Heart left ventricle (tissue), 16 donors: ENCODE measurements at regions not wholly inside any gene's neighbourhood (a gene's known extent, or its start where the extent isn't known, plus 50 kb on each side); places are given as distances from the start of the nearest gene placed in this dataset.

Source experiments
- ATAC-seq, 4 donors: fragments of 200-7000 bp; cut with Tn5 transposase; one replicate each; pipeline ENCODE4 v1.9.1; 2020 to 2022; ENCODE audit warnings: moderate library complexity in 4 of 4, mild to moderate bottlenecking in 3 of 4, moderate number of reproducible peaks in 1 of 4
- DNase-seq, 5 donors: peaks; one replicate each; pipeline ENCODE4 v3.0.0-alpha.2; 2020
- H3K27ac ChIP-seq, 12 donors: fragments of 200-600 bp; sonication (generic) in 4 of 12; one replicate each; pipeline versions ENCODE4 v1.5.0 to v1.8.0; 2016 to 2022; ENCODE audit warnings: mild to moderate bottlenecking in 2 of 12
- H3K27me3 ChIP-seq, 9 donors: fragments of 200-600 bp; sonication (generic) in 2 of 9; one replicate each; pipeline versions ENCODE4 v1.5.1 to v1.8.0; 2016 to 2022; ENCODE audit warnings: mild to moderate bottlenecking in 3 of 9
- H3K36me3 ChIP-seq, 9 donors: fragments of 200-600 bp; sonication (generic) in 2 of 9; one replicate each; pipeline versions ENCODE4 v1.5.0 to v1.8.0; 2018 to 2022; ENCODE audit warnings: mild to moderate bottlenecking in 2 of 9
- H3K4me1 ChIP-seq, 12 donors: fragments of 200-600 bp; sonication (generic) in 4 of 12; one replicate each; pipeline versions ENCODE4 v1.5.0 to v1.8.0; 2016 to 2022; ENCODE audit warnings: mild to moderate bottlenecking in 3 of 12
- H3K4me3 ChIP-seq, 12 donors: fragments of 200-600 bp; sonication (generic) in 4 of 12; one replicate each; pipeline versions ENCODE4 v1.5.0 to v1.8.0; 2017 to 2022; ENCODE audit warnings: mild to moderate bottlenecking in 9 of 12, moderate library complexity in 4 of 12
- H3K9me3 ChIP-seq, 12 donors: fragments of 200-600 bp; sonication (generic) in 4 of 12; one replicate each; pipeline versions ENCODE4 v1.5.0 to v1.8.0; 2016 to 2022; ENCODE audit warnings: mild to moderate bottlenecking in 1 of 12
- POLR2A ChIP-seq, 2 donors: fragments of 450-650 bp; IDR thresholded peaks; one replicate each; pipeline ENCODE4 v1.6.1; 2017; ENCODE audit warnings: antibody characterized with exemption in 2 of 2, mild to moderate bottlenecking in 2 of 2, moderate library complexity in 2 of 2
- WGBS, 4 donors: extraction: QIAGEN DNeasy Blood & Tissue Kit in 2 of 4; methylation state at CpG; one replicate each; pipeline versions ENCODE4 v1.1.5 to v1.1.7; 2013 to 2018; 5-methylcytosine and 5-hydroxymethylcytosine counted together
- intact Hi-C, 10 donors: fragments of 100-400 bp; cut with DNase I; formaldehyde crosslinking; loops; one replicate each; pipeline versions ENCODE4 v1.11.1 to v1.14.2; 2022
- TF ChIP-seq, protein P1 (sequence below), 12 donors: fragments of 200-600 bp; sonication (generic) in 4 of 12; IDR thresholded peaks; one replicate each; pipeline versions ENCODE4 v1.5.0 to v1.8.0; 2018 to 2022; ENCODE audit warnings: antibody characterized with exemption in 12 of 12, mild to moderate bottlenecking in 5 of 12
- donor health status: ischemic (EF 13 %, LVEDD 7.1; RV severe dilation, severe dysfunction).
- donor health status: healthy with polysubstance abuse.
- donor health status: DM: no; HTN: yes; CAD: no.
- donor health status: DM: no; HTN: no; CAD: no.
- donor health status: ischemic (EF 25% LVEDD 6.9; RV normal size, moderate dysfunction).
- donor health status: ischemic (EF 25% LVEDD 5.7; RV mildly dilated, moderate dysfunction).
- donor health status: healthy.
- donor health status: DM: yes; HTN: yes; CAD: no.
- donor health status: ischemic (EF 35%, LVEDD 5.7; RV mildly dilated, moderate dysfunction).
- donor health status: nonischemic (EF 11% LVEDD 7.7; RV severe dilation, severe dysfunction).
- donor health status: DM: yes; HTN: yes; CAD: no.
- donor health status: PGD.
- donor health status: ischemic (EF 29% LVEDD 5.4; RV normal size, mild dysfunction).
- donor health status: nonischemic (EF 23%, LVEDD 6.1; RV moderate dilation, normal function).

DNA sequence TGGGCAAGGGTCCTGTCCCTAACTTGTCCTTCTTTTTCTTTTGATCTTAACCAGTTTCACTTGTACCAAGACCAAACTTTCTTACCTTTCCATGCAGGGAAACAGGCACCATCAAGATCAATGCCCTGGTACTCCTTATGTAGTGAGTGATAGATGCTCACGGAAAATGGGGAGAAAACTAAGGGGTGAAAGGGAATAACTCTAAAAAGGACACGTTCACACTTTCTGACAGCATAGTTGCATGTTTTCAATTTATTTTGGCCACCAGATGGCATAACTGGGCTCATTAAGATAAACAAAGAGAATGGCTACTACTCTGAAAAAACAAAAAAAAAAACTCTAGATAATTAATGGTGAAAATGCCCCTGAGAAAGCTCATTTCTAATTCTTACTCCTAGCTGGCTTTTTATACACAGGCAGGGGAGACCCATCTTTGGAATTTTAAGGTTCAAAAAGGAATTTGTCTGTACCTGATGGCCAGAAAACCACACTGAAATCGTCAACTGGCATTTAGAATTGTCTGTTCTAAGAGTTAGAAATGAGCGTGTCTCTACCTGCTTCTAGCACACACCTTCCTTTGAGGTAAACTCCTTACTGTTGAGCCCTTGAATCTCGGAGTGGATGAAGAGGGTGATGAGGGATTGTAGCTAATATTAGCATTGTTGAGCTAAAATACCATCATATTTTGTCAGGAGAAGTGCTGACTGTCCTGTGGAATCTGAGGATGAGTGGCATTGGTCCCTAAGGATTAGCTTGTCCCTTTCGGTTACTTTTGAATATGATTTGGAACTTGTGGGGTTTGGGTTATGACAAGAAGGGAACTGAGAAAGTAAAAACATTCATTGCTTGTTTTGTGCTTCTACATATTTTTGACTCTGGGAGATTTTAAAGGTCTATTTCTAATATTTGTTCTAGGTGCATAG is 62.2 kb upstream of the DDR1 start:
- ATAC-seq (no peak), DNase-seq (no peak)
- intact Hi-C loops, result loop anchor here in 6 of 10 donors (2.0 to 10.0 kb wide), 4 partner anchors 77 to 140 kb away; partner anchors contain the start of genes FLOT1 (in 6 of the 6) and IER3 (in 5 of the 6)
- Histone ChIP-seq H3K27me3 (no peaks in the 10 kb centered on the region), H3K36me3 (no peaks in the 10 kb centered on the region), H3K4me1 (peaks cover 0 to 68% (median 21%) of the 10 kb centered on the region in 12 donors), H3K9me3 (no peaks in the 10 kb centered on the region), H3K27ac (peak overlapping the region in 6 of 12 donors; percentile 34 to 64 (median 46)), H3K4me3 (no peak overlapping the region)
- TF ChIP-seq, protein P1, sequence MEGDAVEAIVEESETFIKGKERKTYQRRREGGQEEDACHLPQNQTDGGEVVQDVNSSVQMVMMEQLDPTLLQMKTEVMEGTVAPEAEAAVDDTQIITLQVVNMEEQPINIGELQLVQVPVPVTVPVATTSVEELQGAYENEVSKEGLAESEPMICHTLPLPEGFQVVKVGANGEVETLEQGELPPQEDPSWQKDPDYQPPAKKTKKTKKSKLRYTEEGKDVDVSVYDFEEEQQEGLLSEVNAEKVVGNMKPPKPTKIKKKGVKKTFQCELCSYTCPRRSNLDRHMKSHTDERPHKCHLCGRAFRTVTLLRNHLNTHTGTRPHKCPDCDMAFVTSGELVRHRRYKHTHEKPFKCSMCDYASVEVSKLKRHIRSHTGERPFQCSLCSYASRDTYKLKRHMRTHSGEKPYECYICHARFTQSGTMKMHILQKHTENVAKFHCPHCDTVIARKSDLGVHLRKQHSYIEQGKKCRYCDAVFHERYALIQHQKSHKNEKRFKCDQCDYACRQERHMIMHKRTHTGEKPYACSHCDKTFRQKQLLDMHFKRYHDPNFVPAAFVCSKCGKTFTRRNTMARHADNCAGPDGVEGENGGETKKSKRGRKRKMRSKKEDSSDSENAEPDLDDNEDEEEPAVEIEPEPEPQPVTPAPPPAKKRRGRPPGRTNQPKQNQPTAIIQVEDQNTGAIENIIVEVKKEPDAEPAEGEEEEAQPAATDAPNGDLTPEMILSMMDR (IDR thresholded peaks at IDR 0.05), result peak; percentile 29 to 64 (median 47)
- TF ChIP-seq POLR2A (IDR thresholded peaks at IDR 0.05), result no peak
- 42 to 54% (median 48%) methylated on average over 6 of the region's 6 CpGs for WGBS, 4 donors

DNA sequence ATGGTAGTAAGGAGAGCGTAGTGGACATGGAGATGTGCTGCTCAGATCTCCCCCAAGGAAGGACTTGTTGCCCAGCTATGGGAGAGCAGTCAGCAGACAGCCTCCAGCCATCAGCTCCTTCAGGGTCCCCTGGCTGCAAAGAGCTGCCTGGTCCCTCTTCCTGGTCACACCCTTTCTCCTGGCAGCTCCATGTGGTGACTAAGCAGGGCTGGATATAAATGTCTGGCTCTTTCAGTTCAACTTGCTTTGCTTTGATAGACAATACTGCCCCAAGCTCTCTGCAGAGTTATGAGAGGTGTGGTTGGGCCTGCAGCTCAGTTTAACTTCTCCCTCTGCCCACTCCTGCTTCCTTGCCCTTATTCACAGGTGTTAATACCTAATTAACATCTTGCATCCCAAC is 64.1 kb upstream of the DDR1 start:
- intact Hi-C loops, result loop anchor here in 5 of 10 donors (5.0 to 10.0 kb wide), 3 partner anchors 75 to 138 kb away; partner anchors contain the start of genes FLOT1 (in 5 of the 5) and IER3 (in 5 of the 5)
- Histone ChIP-seq H3K4me1 (peaks cover 0 to 68% (median 20%) of the 10 kb centered on the region in 12 donors), H3K27me3 (no peaks in the 10 kb centered on the region), H3K4me3 (no peak overlapping the region), H3K27ac (peak overlapping the region in 7 of 12 donors; percentile 18 to 83 (median 45)), H3K9me3 (no peaks in the 10 kb centered on the region), H3K36me3 (no peaks in the 10 kb centered on the region)
- no peak for TF ChIP-seq POLR2A (IDR thresholded peaks at IDR 0.05)
- TF ChIP-seq, protein P1 (IDR thresholded peaks at IDR 0.05), result peak in 4 of 12 donors; percentile 14 to 41 (median 27)
- peak in 4 of 5 donors; percentile 43 to 75 (median 58) for DNase-seq
- ATAC-seq, result peak; percentile 52 to 91 (median 88)
- 100% methylated on average over 1 of the region's 1 CpG for WGBS, 4 donors

DNA sequence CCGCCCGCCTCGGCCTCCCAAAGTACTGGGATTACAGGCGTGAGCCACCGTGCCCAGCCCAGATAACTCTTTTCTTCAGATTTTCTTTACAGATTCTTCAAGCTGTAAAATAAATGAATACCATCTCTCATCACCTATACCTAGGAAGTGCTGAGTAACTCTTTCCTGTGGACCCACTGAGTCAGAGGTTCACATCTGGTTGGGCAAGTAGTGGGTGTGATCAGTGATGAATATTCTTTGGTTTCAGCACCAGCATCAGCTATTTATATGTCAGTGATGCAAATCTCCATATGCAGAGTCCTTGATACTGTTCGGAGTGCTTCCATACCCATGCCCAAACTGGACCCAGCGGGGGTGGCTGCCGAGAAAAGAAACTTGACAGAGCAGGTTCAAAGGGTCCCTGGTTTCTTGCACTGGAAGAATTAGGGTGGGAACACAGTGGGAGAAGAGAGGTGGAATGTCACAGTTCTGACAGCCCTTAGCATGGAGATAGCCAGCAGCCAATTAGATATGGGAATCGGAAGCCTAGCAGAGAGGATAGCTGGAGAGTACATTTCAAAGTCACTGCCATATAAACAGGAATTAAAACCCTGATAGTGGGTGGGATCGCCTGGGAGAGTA is 64.9 kb upstream of the DDR1 start:
- TF ChIP-seq POLR2A (IDR thresholded peaks at IDR 0.05), result no peak
- TF ChIP-seq, protein P1 (IDR thresholded peaks at IDR 0.05), result no peak
- no peak for DNase-seq
- peak overlapping the region in 5 of 12 donors; percentile 42 to 83 (median 46) for H3K27ac ChIP-seq
- no peaks in the 10 kb centered on the region for H3K9me3 ChIP-seq
- no peak overlapping the region for H3K4me3 ChIP-seq
- H3K4me1 ChIP-seq, result peaks cover 0 to 72% (median 20%) of the 10 kb centered on the region in 12 donors
- peak in 1 of 4 donors; percentile 7 for ATAC-seq
- no peaks in the 10 kb centered on the region for H3K27me3 ChIP-seq
- 84 to 90% (median 85%) methylated on average over 10 of the region's 10 CpGs for WGBS, 4 donors
- intact Hi-C loops, result no loop called here
- no peaks in the 10 kb centered on the region for H3K36me3 ChIP-seq

DNA sequence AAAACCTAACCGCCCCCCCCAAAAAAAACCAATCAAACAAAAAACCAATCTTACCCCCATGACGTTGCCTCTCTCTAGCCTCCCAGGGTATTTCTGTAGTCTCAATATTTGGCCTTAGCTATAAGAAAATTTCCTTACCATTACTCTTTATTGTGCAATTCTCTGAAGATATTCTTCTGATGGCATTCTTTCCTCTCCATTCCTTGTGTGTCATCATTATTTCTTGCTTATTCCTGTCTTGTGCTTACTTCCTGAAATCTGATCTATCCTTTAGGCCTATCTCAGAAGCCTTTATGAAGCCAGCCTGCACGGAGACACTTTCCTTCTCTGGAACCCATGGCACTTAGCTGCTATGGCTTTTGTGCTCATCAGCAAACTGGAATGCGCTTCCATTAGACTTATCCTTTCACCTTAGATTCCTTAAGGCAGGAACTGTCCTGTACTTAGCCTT is 65.9 kb upstream of the DDR1 start:
- Histone ChIP-seq H3K9me3 (no peaks in the 10 kb centered on the region), H3K4me1 (peaks cover 0 to 76% (median 26%) of the 10 kb centered on the region in 12 donors), H3K27ac (peak overlapping the region in 3 of 12 donors; percentile 37 to 83 (median 49)), H3K36me3 (no peaks in the 10 kb centered on the region), H3K27me3 (no peaks in the 10 kb centered on the region), H3K4me3 (no peak overlapping the region)
- DNase-seq (no peak), ATAC-seq (peak in 1 of 4 donors; percentile 11)
- intact Hi-C loops, result no loop called here
- 83 to 89% (median 87%) methylated on average over 4 of the region's 4 CpGs for WGBS, 4 donors
- TF ChIP-seq POLR2A (IDR thresholded peaks at IDR 0.05), result no peak
- TF ChIP-seq, protein P1 (IDR thresholded peaks at IDR 0.05), result no peak
